HG02973 (cell line): ENCODE measurements at regions not wholly inside any gene's neighbourhood (a gene's known extent, or its start where the extent isn't known, plus 50 kb on each side); places are given as distances from the start of the nearest gene placed in this dataset.

Experiments used
- ATAC-seq: cut with Tn5 transposase; IDR thresholded peaks from one replicate; pipeline ENCODE4 v1.9.1; 2021; ENCODE audit warnings: moderate library complexity; ENCODE audit not compliant: unreplicated experiment

GRCh38 chr20:39302312-39302711 is 340.2 kb downstream of the DHX35 start:
- no peak for ATAC-seq

GRCh38 chr20:39299783-39300182 is 337.6 kb downstream of the DHX35 start:
- ATAC-seq, result no peak

GRCh38 chr20:39298571-39299506 is 336.7 kb downstream of the DHX35 start:
- ATAC-seq, result no peak

GRCh38 chr20:39298121-39298520 is 336.0 kb downstream of the DHX35 start:
- ATAC-seq, result no peak

- ATAC-seq, result no peak
These were observed 333.2 kb downstream of the DHX35 start for GRCh38 chr20:39295301-39295700.

GRCh38 chr20:39294137-39294725 is 332.1 kb downstream of the DHX35 start:
- ATAC-seq, result no peak

- ATAC-seq, result no peak
These were observed 330.1 kb downstream of the DHX35 start for GRCh38 chr20:39292193-39292736.

GRCh38 chr20:39291301-39291700 is 329.2 kb downstream of the DHX35 start:
- no peak for ATAC-seq

- no peak for ATAC-seq
These were observed 328.4 kb downstream of the DHX35 start for GRCh38 chr20:39290575-39290974.

- ATAC-seq, result no peak
These were observed 327.7 kb downstream of the DHX35 start for GRCh38 chr20:39289831-39290230.

GRCh38 chr20:39289316-39289715 is 327.2 kb downstream of the DHX35 start:
- ATAC-seq, result no peak

- no peak for ATAC-seq
These were observed 321.3 kb downstream of the DHX35 start for GRCh38 chr20:39283464-39283863.

- no peak for ATAC-seq
These were observed 320.5 kb downstream of the DHX35 start for GRCh38 chr20:39282619-39283092.

- ATAC-seq, result no peak
These were observed 318.7 kb downstream of the DHX35 start for GRCh38 chr20:39280875-39281274.

GRCh38 chr20:39278230-39278788 is 316.2 kb downstream of the DHX35 start:
- ATAC-seq, result no peak

GRCh38 chr20:39277185-39277584 is 315.0 kb downstream of the DHX35 start:
- no peak for ATAC-seq

GRCh38 chr20:39270837-39271604 is 308.9 kb downstream of the DHX35 start:
- no peak for ATAC-seq

GRCh38 chr20:39269493-39270217 is 307.5 kb downstream of the DHX35 start:
- ATAC-seq, result no peak

GRCh38 chr20:39268981-39269461 is 306.9 kb downstream of the DHX35 start:
- peak; percentile 56 for ATAC-seq

- ATAC-seq, result no peak
These were observed 306.4 kb downstream of the DHX35 start for GRCh38 chr20:39268491-39268951.
